SK-N-SH (cell line): ENCODE measurements at regions not wholly inside any gene's neighbourhood (a gene's known extent, or its start where the extent isn't known, plus 50 kb on each side); places are given as distances from the start of the nearest gene placed in this dataset.

Experiments
- EP300 ChIP-seq, 2 experiments: IDR thresholded peaks; 2 replicates each; pipeline versions ENCODE4 v1.4.0 to v1.6.1; 2012; ENCODE audit warnings: borderline replicate concordance in 1 of 2, low read depth in 1 of 2, low read length in 1 of 2
- EZH2phosphoT487 ChIP-seq: fragments of 200-600 bp; sonication (generic); IDR thresholded peaks from 2 replicates; pipeline ENCODE4 v1.6.1; 2017; ENCODE audit warnings: low read depth, mixed run types, mild to moderate bottlenecking, antibody characterized with exemption, moderate library complexity, borderline replicate concordance
- JUND ChIP-seq: IDR thresholded peaks from 2 replicates; pipeline ENCODE4 v1.4.0; 2012
- POLR2AphosphoS5 ChIP-seq: IDR thresholded peaks from 2 replicates; pipeline ENCODE4 v1.6.1; 2012; ENCODE audit warnings: low read depth, low read length
- TAF1 ChIP-seq: IDR thresholded peaks from 2 replicates; pipeline ENCODE4 v1.6.1; 2012; ENCODE audit warnings: low read depth, mild to moderate bottlenecking, low read length, moderate library complexity, borderline replicate concordance
- TF ChIP-seq, protein P1 (sequence below): fragments of 200-600 bp; sonication (generic); IDR thresholded peaks from 2 replicates; pipeline ENCODE4 v1.6.1; 2017; ENCODE audit warnings: antibody characterized with exemption, mild to moderate bottlenecking, moderate library complexity
- TF ChIP-seq, protein P2 (sequence below): IDR thresholded peaks from 2 replicates; pipeline ENCODE4 v1.6.1; 2012; ENCODE audit warnings: mild to moderate bottlenecking, low read depth, low read length, moderate library complexity

- TF ChIP-seq, protein P1, sequence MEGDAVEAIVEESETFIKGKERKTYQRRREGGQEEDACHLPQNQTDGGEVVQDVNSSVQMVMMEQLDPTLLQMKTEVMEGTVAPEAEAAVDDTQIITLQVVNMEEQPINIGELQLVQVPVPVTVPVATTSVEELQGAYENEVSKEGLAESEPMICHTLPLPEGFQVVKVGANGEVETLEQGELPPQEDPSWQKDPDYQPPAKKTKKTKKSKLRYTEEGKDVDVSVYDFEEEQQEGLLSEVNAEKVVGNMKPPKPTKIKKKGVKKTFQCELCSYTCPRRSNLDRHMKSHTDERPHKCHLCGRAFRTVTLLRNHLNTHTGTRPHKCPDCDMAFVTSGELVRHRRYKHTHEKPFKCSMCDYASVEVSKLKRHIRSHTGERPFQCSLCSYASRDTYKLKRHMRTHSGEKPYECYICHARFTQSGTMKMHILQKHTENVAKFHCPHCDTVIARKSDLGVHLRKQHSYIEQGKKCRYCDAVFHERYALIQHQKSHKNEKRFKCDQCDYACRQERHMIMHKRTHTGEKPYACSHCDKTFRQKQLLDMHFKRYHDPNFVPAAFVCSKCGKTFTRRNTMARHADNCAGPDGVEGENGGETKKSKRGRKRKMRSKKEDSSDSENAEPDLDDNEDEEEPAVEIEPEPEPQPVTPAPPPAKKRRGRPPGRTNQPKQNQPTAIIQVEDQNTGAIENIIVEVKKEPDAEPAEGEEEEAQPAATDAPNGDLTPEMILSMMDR: no peak
- TF ChIP-seq JUND (no peak), EP300 (IDR thresholded peaks at IDR 0.05; ENCODE audit: borderline replicate concordance in 1 of 2, low read depth in 1 of 2, low read length in 1 of 2) (no peak), POLR2AphosphoS5 (no peak), EZH2phosphoT487 (no peak), TAF1 (no peak)
- TF ChIP-seq, protein P2, sequence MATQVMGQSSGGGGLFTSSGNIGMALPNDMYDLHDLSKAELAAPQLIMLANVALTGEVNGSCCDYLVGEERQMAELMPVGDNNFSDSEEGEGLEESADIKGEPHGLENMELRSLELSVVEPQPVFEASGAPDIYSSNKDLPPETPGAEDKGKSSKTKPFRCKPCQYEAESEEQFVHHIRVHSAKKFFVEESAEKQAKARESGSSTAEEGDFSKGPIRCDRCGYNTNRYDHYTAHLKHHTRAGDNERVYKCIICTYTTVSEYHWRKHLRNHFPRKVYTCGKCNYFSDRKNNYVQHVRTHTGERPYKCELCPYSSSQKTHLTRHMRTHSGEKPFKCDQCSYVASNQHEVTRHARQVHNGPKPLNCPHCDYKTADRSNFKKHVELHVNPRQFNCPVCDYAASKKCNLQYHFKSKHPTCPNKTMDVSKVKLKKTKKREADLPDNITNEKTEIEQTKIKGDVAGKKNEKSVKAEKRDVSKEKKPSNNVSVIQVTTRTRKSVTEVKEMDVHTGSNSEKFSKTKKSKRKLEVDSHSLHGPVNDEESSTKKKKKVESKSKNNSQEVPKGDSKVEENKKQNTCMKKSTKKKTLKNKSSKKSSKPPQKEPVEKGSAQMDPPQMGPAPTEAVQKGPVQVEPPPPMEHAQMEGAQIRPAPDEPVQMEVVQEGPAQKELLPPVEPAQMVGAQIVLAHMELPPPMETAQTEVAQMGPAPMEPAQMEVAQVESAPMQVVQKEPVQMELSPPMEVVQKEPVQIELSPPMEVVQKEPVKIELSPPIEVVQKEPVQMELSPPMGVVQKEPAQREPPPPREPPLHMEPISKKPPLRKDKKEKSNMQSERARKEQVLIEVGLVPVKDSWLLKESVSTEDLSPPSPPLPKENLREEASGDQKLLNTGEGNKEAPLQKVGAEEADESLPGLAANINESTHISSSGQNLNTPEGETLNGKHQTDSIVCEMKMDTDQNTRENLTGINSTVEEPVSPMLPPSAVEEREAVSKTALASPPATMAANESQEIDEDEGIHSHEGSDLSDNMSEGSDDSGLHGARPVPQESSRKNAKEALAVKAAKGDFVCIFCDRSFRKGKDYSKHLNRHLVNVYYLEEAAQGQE: no peak
Observed at GRCh38 chr7:85462671-85463070, 275.8 kb upstream of the SEMA3D start.
